MG63 (cell line): ENCODE measurements at regions not wholly inside any gene's neighbourhood (a gene's known extent, or its start where the extent isn't known, plus 50 kb on each side); places are given as distances from the start of the nearest gene placed in this dataset.
A peak's percentile ranks its signal among the peaks of the same experiment; 100 is the strongest.
"Not testable (repeated sequence)": the region's sequence is repeated elsewhere in the genome, so short reads cannot be mapped to it uniquely, and the experiment has no call there.

Source experiments
- DNase-seq: peaks from one replicate; pipeline ENCODE4 v3.0.0-alpha.2; 2020
- H3K27me3 ChIP-seq: fragments of 250-450 bp; sonication (Bioruptor Pico); 2 replicates; pipeline ENCODE4 v1.5.1; 2020; ENCODE audit warnings: mild to moderate bottlenecking, moderate library complexity
- H3K36me3 ChIP-seq: fragments of 250-450 bp; sonication (Bioruptor Pico); 2 replicates; pipeline ENCODE4 v1.5.1; 2020; ENCODE audit warnings: mild to moderate bottlenecking, moderate library complexity
- H3K4me3 ChIP-seq: fragments of 250-450 bp; sonication (Bioruptor Pico); 2 replicates; pipeline ENCODE4 v1.5.1; 2020; ENCODE audit warnings: mild to moderate bottlenecking, moderate library complexity
- H3K9me3 ChIP-seq: fragments of 250-450 bp; sonication (Bioruptor Pico); 2 replicates; pipeline ENCODE4 v1.5.1; 2020; ENCODE audit warnings: mild to moderate bottlenecking, moderate library complexity

DNA sequence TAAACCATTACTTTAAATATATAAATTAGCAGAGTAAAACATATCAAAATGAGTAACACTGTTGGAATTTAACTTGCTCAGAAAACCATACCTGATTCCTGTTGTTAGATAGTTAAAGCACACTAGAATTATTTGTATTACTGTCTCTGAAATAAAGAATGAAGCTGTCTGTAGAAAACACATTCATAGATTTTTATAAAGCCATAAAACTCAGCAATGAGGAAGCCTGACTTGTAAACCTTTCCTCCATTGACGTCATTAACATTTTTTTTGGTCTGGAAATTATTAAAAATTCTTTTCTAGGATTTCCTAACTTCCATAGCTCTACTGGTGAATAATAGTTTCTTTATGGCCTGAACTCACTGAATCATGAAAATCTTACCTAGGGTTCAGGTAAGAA is 147.6 kb downstream of the BRMS1L start:
- DNase-seq = no peak
- Histone ChIP-seq H3K9me3 (peaks cover 2% of the 10 kb centered on the region; the same call in 1 of the 2 replicates), H3K27me3 (no peaks in the 10 kb centered on the region), H3K4me3 (no peak overlapping the region), H3K36me3 (no peaks in the 10 kb centered on the region)

DNA sequence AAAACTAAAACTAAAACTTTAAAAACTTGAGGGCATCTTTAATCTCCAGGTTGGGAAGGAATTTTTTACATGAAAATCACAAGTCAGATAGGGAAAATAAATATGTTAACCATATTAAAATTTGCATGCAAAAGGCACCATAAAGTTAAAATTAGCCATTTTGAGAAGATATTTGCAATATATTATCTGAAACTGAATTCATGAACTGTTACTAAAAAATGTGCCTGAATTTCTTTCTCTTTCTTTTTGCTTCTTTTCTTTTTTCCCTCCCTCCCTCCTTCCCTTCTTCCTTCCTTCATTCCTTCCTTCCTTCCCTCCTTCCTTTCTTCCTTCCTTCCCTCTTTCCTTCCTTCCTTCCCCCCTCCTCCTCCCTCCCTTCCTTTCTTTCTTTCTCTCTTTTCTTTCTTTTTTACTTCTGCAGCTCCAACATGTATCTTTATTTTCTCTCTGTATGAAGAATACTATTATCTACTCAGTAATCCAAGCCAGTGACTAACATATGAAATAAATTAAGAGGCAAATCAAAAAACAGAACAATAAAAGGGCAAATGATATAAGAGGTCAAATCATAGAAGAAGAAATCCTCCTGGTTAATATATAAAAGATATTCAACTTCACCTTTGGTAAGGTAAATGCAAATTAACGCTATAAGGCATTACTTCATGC is 146.0 kb downstream of the BRMS1L start:
- Histone ChIP-seq H3K4me3 (no peak overlapping the region), H3K27me3 (no peaks in the 10 kb centered on the region), H3K9me3 (peaks cover 2% of the 10 kb centered on the region; the same call in 1 of the 2 replicates), H3K36me3 (no peaks in the 10 kb centered on the region)
- DNase-seq = no peak

DNA sequence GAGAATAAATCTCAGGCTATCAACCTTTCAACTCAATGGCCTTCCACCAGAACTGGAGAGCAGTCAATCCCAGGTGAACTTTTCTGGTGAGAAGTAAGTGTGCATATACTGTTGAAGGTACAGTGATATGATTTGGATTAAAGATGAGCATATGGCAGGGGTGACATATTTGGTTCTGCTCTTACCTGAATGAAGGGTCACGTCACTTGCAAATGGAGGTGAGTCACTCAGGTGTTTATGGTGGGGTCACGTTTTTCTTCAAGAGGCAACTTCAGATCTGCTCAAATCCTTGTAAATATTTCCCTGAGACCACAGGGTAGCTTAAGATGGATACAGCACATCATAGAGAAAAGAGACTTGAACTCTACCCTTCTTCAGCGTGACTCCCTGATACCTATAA is 143.2 kb downstream of the BRMS1L start:
- Histone ChIP-seq H3K36me3 (no peaks in the 10 kb centered on the region), H3K9me3 (no peaks in the 10 kb centered on the region), H3K4me3 (no peak overlapping the region), H3K27me3 (no peaks in the 10 kb centered on the region)
- no peak for DNase-seq

DNA sequence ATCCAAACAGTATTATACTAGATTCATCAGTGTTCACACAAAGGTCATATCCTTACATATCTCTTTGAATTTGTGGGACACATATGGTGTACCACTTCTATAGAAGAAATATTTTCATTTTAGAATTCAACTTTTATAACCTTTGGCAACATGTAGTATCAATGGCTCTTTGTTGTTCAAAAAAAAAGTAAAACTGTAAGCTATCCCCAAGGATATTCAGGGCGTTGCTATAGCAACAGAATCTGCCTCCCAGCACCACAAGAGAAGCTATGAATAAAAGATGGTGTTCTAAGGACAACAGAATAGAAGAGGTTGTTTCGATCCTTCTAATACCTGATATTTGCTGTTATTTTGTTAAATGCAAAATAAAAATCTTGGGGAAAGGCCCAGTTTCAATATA is 139.3 kb downstream of the BRMS1L start:
- Histone ChIP-seq H3K36me3 (no peaks in the 10 kb centered on the region), H3K9me3 (no peaks in the 10 kb centered on the region), H3K27me3 (no peaks in the 10 kb centered on the region), H3K4me3 (no peak overlapping the region)
- DNase-seq = no peak

DNA sequence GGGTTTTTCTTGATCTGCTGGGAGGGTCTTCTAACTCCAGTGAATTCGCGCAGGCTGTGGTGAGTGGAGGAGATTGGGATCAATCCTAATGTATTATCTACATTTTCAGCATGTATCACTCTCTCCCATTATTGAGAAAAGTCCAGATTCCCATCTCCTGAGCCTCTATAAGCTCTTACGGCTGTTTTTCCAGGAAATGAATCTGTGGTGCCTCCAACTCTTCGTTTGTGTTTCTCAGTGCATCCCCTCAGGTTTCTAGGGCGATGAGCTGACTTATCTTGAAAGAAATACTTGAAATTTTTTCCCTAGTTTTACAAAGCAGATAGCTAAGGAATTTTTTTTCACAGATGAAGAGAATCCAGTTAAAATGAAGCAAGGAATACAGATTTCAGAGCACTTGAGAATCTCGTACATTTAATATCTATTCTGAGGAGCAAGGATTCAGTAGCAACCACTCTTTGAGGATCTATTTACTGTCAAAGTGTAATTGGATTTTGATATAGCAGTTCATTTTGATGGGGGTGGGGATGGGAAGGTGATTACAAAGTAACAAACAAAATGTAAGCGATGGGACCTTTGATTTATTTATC is 138.7 kb downstream of the BRMS1L start:
- H3K36me3 ChIP-seq = no peaks in the 10 kb centered on the region

DNA sequence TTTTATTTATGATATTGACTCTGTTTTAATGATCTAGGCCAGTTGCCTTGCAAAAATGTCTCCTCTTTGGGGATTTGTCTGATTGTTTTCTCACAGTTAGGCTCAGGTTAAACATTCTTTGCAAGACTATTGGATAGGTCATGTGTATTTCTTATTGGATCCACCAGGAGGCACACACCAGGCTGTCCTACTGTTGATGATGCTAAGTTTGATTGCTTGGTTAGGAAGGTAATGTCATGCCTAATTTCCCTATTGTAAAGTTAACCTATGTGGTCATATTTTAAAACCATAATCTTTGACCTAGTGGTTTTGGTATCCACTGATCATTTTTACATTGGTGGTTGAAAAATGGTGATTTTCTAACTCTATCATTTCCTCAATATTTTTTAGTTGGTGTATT is 137.1 kb downstream of the BRMS1L start:
- Histone ChIP-seq H3K4me3 (no peak overlapping the region), H3K36me3 (no peaks in the 10 kb centered on the region), H3K9me3 (no peaks in the 10 kb centered on the region), H3K27me3 (no peaks in the 10 kb centered on the region)
- no peak for DNase-seq

More for the DNA sequence above, 138.7 kb downstream of the BRMS1L start:
- Histone ChIP-seq H3K27me3 (no peaks in the 10 kb centered on the region), H3K4me3 (no peak overlapping the region), H3K9me3 (no peaks in the 10 kb centered on the region)
- DNase-seq = no peak

DNA sequence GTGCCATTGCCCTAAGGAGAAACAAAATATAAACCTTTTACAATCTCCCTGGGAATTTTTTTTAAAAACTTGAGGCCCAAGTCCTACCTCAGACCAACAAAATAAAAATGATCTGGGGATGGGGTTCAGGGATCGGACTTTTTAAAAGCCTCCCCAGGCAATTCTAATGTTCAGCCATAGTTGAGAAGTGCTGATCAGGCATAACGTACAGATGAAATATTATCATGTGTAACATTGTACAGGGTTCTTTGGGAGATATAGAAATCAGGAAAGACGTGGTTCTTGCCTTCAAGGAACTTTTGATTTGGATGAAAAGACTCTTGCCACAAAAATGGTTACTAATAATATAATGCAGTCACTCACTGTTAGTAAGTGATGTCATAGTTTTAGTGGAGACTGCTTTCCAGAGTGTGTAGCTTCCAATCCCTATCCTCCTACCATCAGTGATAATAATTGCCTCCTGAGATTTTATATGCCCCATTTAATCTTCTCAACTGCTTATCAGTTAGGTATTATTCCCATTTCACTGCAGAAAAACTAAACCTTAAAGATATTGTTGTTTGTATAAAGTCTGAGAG is 135.6 kb downstream of the BRMS1L start:
- no peak overlapping the region for H3K4me3 ChIP-seq
- no peaks in the 10 kb centered on the region for H3K36me3 ChIP-seq
- DNase-seq = no peak
- no peaks in the 10 kb centered on the region for H3K9me3 ChIP-seq
- H3K27me3 ChIP-seq = no peaks in the 10 kb centered on the region

DNA sequence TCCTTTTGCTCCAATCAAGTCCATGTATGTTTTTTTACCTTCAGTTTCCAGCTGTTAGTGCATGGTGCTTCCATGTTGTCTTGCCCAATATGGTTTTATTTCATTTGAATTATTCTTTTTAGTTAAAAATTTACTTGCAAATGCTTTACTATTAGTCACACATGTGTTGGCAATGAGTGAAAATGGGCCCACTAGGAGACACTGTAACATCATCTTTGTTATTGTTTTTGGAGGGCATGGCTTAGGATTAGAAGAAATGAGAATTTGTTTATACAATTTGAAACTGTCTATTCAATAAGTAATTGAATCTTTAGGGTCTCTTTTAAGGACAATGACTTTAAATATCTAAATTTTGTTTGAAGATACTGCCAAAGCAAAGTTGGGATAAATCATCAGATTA is 133.7 kb downstream of the BRMS1L start:
- no peaks in the 10 kb centered on the region for H3K9me3 ChIP-seq
- DNase-seq = no peak
- no peak overlapping the region for H3K4me3 ChIP-seq
- no peaks in the 10 kb centered on the region for H3K36me3 ChIP-seq
- H3K27me3 ChIP-seq = no peaks in the 10 kb centered on the region

DNA sequence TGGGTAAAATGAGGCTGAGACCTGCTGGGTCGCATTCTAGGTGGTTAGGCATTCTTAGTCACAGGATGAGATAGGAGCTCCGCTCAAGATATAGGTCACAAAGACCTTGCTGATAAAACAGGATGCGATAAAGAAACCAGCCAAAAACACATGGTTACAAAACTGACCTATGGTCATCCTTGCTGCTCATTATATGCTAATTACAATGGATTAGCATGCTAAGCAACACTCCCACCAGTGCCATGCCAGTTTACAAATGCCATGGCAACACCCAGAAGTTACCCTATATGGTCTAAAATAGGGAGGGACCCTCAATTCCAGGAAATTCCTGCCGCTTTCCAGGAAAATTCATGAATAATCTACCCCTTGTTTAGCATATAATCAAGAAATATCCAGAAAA is 132.4 kb downstream of the BRMS1L start:
- no peaks in the 10 kb centered on the region for H3K27me3 ChIP-seq
- H3K4me3 ChIP-seq = no peak overlapping the region
- H3K9me3 ChIP-seq = no peaks in the 10 kb centered on the region
- no peak for DNase-seq
- H3K36me3 ChIP-seq = no peaks in the 10 kb centered on the region

DNA sequence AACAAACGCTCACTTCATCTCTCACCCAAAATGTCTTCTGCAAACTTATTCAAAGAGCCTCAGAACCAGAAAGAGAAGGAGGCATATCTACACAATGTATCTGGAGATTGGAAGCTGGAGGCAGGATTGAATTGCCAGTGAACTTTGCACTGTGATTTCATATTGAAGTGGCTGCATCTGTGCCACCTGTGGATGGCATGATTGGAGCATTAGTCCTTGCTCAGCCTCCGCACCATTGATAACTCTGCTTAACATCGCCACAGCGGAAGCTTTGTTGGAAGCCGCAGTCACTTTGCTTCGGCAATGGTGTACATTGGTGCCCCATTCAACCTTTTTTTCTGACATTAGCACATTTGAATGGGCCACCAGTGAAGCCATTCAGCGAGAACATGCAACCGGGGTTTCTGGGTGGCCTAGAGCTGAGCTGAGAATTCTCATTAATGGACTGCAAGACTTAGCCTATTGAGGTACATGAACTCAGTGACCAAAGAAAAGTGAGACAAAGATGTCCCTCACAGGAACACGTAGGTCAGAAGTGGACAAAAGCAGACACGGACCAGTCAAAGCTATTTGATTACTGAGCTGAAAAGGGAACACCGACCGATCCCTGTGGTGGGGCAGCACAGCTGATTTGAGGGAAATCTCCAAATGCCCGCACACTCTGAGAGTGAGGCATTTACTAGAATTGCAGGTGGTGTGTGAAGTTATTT is 130.4 kb downstream of the BRMS1L start:
- H3K9me3 ChIP-seq = no peaks in the 10 kb centered on the region
- DNase-seq = no peak
- H3K4me3 ChIP-seq = no peak overlapping the region
- no peaks in the 10 kb centered on the region for H3K27me3 ChIP-seq
- H3K36me3 ChIP-seq = no peaks in the 10 kb centered on the region

DNA sequence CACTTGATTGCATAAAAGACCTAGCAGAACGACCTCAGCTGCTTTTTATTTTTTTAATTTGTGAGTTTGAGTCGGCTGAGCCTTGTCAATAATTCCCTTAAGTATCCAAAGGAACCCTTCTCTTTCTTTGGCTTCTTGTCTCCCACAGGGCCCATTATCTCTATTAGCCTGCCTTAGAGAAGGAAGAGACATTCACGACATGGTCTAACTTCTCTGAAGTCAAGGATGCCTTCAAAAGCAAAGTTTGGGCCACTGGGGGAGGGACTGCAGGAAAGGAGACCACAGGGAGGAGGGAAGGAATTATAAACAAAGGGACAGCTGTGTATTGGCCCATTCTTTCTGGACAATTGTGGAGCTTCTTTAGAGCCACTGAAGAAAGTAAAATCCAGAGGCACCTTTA is 126.4 kb downstream of the BRMS1L start:
- Histone ChIP-seq H3K4me3 (no peak overlapping the region), H3K9me3 (no peaks in the 10 kb centered on the region), H3K27me3 (no peaks in the 10 kb centered on the region), H3K36me3 (no peaks in the 10 kb centered on the region)
- no peak for DNase-seq

DNA sequence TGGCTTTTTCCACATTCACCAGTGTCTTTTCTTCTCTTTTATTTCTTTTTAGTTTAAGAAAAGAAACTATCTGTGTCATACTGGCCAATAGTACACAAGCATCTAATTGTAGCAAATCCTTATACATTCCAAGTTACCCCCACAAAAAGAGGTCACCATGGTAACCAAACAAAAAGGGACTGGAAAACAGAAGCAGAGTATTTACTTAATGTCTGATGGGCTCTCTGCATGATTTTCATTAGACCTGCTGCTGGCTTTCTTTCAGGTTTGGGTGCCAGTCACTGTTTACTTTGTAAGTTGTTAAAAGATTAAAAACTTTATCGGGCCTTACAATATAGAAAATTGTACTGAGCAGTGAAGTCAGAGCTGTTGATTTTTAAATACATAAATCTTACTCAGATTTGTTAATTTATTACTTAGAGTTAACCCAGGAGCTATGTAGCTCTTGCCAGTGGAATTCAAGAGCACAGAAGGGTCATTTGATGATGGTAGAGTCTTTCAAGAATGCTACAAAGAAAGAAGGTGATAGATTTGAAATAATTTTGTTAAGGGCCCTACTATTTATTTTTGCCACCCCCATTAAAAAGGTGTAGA is 123.9 kb downstream of the BRMS1L start:
- DNase-seq = no peak
- H3K4me3 ChIP-seq = no peak overlapping the region
- H3K27me3 ChIP-seq = no peaks in the 10 kb centered on the region
- H3K36me3 ChIP-seq = no peaks in the 10 kb centered on the region
- no peaks in the 10 kb centered on the region for H3K9me3 ChIP-seq

DNA sequence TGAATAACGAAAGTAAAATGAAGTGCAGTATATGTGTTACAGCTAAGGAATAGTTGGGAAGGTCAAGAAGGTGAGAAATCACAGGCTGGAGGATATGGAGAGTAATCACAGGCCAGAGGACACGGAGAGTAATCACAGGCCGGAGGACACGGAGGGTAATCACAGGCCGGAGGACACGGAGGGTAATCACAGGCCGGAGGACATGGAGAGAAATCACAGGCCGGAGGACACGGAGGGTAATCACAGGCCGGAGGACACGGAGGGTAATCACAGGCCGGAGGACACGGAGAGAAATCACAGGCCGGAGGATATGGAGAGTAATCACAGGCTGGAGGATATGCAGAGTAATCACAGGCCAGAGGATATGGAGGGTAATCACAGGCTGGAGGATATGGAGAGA is 121.8 kb downstream of the BRMS1L start:
- not testable (repeated sequence) for H3K4me3 ChIP-seq, H3K36me3 ChIP-seq, DNase-seq, H3K27me3 ChIP-seq, H3K9me3 ChIP-seq

DNA sequence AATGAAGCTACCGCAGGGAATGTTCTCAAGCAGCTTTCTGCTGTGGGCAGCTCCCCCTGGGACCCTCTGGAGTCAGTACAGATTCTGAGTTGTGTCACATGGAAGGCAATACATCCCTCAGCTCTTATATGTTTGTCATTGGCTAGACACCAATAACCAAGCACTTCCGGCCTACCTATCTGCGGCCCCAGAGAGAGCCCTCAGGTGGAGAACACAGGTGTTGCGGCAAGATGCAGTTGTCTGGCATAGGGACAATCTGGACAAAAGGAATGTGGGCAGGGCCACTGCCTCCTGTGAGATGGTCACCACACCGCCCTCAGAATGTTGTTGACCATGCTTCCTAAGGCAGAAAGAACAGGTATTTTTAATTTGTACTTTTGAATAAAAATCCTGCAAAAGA is 118.7 kb downstream of the BRMS1L start:
- Histone ChIP-seq H3K9me3 (no peaks in the 10 kb centered on the region), H3K4me3 (no peak overlapping the region), H3K27me3 (no peaks in the 10 kb centered on the region), H3K36me3 (no peaks in the 10 kb centered on the region)
- DNase-seq = no peak

DNA sequence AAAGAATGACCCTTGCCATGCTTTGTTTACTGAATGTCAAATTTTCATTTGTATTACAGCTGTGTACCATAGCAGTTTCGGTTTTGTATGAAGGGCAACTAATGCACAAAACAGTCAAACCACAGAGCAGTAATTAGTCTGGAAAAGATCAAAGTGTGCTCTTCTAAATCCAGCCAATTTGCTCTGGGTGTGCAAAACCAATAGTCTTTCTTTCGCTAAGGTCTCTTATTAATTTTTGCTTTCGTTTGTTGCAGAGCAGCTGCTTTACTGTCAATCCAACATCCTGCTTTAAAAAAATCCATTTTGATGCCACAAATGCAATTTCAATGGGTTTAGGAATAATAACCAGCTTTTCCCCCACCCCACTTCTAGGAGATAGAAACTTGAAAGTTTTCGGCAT is 114.2 kb downstream of the BRMS1L start:
- Histone ChIP-seq H3K4me3 (peak overlapping the region; percentile 38), H3K27me3 (no peaks in the 10 kb centered on the region), H3K36me3 (no peaks in the 10 kb centered on the region), H3K9me3 (no peaks in the 10 kb centered on the region)
- no peak for DNase-seq

DNA sequence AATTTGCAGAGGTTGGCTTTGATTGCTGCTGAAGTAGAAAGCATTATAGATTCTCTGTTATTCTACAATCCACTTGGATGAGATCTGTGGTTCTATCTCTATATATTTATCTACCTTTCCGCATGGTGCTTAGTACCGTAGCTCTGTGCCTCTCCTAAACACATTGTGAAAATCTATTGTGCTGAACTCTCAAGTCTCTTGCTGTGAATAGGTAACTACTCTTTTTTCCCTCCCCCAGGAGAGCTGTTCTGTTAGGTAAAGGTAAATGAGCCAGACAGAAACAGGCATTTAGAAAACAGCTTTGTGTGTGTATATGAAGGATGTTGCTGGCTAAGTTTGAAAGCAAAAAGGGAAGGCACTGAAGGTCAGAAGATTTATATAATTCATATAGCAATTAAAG is 112.6 kb downstream of the BRMS1L start:
- no peaks in the 10 kb centered on the region for H3K36me3 ChIP-seq
- H3K27me3 ChIP-seq = no peaks in the 10 kb centered on the region

DNA sequence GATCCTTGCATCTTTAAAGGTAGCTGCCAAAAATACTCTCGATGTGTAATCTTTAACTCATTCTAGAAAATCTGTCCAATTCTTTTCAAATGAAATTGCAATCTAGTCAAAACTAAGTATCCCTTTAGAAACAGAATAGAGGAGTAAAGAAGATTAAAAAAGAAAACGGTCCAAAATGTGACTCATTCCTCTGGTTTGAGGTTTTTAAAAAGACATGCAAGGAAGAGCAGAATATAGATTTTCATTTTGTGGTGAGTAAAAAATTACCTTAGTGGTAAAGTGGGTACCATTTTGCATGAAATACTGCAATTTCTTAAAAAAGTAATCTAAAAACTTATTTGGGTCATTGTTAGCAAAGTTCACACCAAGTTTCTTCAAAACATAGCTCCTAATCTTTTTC is 108.4 kb downstream of the BRMS1L start:
- H3K27me3 ChIP-seq = no peaks in the 10 kb centered on the region
- DNase-seq = no peak
- H3K9me3 ChIP-seq = no peaks in the 10 kb centered on the region
- no peak overlapping the region for H3K4me3 ChIP-seq
- no peaks in the 10 kb centered on the region for H3K36me3 ChIP-seq

More for the DNA sequence above, 112.6 kb downstream of the BRMS1L start:
- Histone ChIP-seq H3K4me3 (no peak overlapping the region), H3K9me3 (no peaks in the 10 kb centered on the region)
- no peak for DNase-seq
